A673 (cell line): ENCODE measurements at regions not wholly inside any gene's neighbourhood (a gene's known extent, or its start where the extent isn't known, plus 50 kb on each side); places are given as distances from the start of the nearest gene placed in this dataset.

Source experiments
- BruUV-seq: library from RNA; stranded (reverse); fragments of 400-500 nt; replicated peaks from 2 replicates; lab custom pipeline; 2021; lab: Mats Ljungman, UMichigan
- CTCF ChIA-PET: fragments of 300-600 bp; sonication (Branson Sonifier 250); formaldehyde crosslinking; loops from one replicate; lab custom pipeline; 2022; ENCODE audit warnings: antibody characterized with exemption; lab: Charles Lee
- POLR2A ChIA-PET: fragments of 300-600 bp; sonication (Branson Sonifier 250); formaldehyde crosslinking; loops from one replicate; lab custom pipeline; 2022; ENCODE audit warnings: antibody characterized with exemption; ENCODE audit not compliant: low non-redundant PET; lab: Charles Lee
- DNase-seq: peaks from one replicate; pipeline ENCODE4 v3.0.0-alpha.2; 2015; ENCODE audit warnings: low spot score
- H3K27ac ChIP-seq: fragments of 200-600 bp; sonication (generic); 2 replicates; pipeline ENCODE4 v1.5.1; 2016; ENCODE audit warnings: mixed run types, low read depth, mild to moderate bottlenecking, mixed read lengths, antibody characterized with exemption, low read length; ENCODE audit not compliant: poor library complexity, severe bottlenecking
- H3K27me3 ChIP-seq: fragments of 200-600 bp; sonication (generic); replicated peaks from 2 replicates; pipeline ENCODE4 v1.6.1; 2017; ENCODE audit warnings: mixed run types, low read depth, mild to moderate bottlenecking, mixed read lengths, antibody characterized with exemption, low read length; ENCODE audit not compliant: insufficient read depth, poor library complexity
- H3K36me3 ChIP-seq: fragments of 200-600 bp; sonication (generic); 2 replicates; pipeline ENCODE4 v1.6.1; 2016; ENCODE audit warnings: mixed run types, mild to moderate bottlenecking, mixed read lengths, antibody characterized with exemption, low read length; ENCODE audit not compliant: insufficient read depth, poor library complexity, severe bottlenecking
- H3K4me1 ChIP-seq: fragments of 200-600 bp; sonication (generic); 2 replicates; pipeline ENCODE4 v1.6.1; 2017; ENCODE audit warnings: mixed run types, mild to moderate bottlenecking, mixed read lengths, antibody characterized with exemption, low read length; ENCODE audit not compliant: insufficient read depth, poor library complexity, severe bottlenecking
- H3K4me3 ChIP-seq: fragments of 200-600 bp; sonication (generic); 2 replicates; pipeline ENCODE4 v1.5.1; 2016; ENCODE audit warnings: low read depth, mixed run types, mild to moderate bottlenecking, mixed read lengths, low read length; ENCODE audit not compliant: poor library complexity, severe bottlenecking
- H3K9me3 ChIP-seq: fragments of 200-600 bp; sonication (generic); 2 replicates; pipeline ENCODE4 v1.6.1; 2016; ENCODE audit warnings: mixed run types, low read depth, mild to moderate bottlenecking, mixed read lengths, antibody characterized with exemption, low read length; ENCODE audit not compliant: poor library complexity, severe bottlenecking
- EZH2 ChIP-seq: fragments of 200-600 bp; sonication (generic); IDR thresholded peaks from 2 replicates; pipeline ENCODE4 v1.6.1; 2017; ENCODE audit warnings: borderline replicate concordance, low read depth, mild to moderate bottlenecking, mixed read lengths, antibody characterized with exemption, low read length; ENCODE audit not compliant: poor library complexity, severe bottlenecking
- intact Hi-C: fragments of 100-400 bp; cut with micrococcal nuclease; formaldehyde crosslinking; loops from one replicate; pipeline ENCODE4 v1.10.0; 2022; ENCODE audit not compliant: unreplicated experiment
- TF ChIP-seq, protein P1 (sequence below): fragments of 300-800, 200-600 bp; sonication (generic); conservative IDR thresholded peaks from 2 replicates; pipeline ENCODE4 v1.5.1; 2017; ENCODE audit warnings: low read depth, mild to moderate bottlenecking, antibody characterized with exemption, low read length, moderate library complexity, mixed read lengths

DNA sequence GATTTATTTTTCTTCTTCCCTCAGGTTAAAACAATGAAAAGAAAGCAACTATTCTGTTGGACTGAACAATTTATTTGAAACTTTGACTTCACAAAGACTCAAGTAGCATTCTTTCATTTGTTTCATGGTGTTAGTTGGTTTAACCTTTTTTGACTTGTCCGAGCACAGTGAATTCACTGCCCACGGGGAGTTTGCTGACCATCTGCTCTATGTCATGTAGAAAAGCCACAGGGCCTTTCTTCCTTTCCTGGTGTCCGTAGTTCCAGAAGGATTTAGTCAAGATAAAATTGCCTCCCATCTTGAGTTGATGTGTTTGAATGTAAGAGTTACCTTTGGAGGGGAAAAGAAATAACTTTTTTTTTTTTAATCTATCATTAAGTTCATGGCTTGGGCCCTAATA, 55.1 kb upstream of the ZNF608 start:
- no peak for DNase-seq
- Histone ChIP-seq H3K4me1 (peaks cover 5% of the 10 kb centered on the region), H3K36me3 (no peaks in the 10 kb centered on the region), H3K27me3 (no peaks in the 10 kb centered on the region), H3K4me3 (no peak overlapping the region), H3K27ac (no peak overlapping the region), H3K9me3 (no peaks in the 10 kb centered on the region)
- intact Hi-C loops: no loop called here
- CTCF ChIA-PET: no interaction called here
- no peak for TF ChIP-seq EZH2
- TF ChIP-seq, protein P1, sequence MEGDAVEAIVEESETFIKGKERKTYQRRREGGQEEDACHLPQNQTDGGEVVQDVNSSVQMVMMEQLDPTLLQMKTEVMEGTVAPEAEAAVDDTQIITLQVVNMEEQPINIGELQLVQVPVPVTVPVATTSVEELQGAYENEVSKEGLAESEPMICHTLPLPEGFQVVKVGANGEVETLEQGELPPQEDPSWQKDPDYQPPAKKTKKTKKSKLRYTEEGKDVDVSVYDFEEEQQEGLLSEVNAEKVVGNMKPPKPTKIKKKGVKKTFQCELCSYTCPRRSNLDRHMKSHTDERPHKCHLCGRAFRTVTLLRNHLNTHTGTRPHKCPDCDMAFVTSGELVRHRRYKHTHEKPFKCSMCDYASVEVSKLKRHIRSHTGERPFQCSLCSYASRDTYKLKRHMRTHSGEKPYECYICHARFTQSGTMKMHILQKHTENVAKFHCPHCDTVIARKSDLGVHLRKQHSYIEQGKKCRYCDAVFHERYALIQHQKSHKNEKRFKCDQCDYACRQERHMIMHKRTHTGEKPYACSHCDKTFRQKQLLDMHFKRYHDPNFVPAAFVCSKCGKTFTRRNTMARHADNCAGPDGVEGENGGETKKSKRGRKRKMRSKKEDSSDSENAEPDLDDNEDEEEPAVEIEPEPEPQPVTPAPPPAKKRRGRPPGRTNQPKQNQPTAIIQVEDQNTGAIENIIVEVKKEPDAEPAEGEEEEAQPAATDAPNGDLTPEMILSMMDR: no peak
- no TSS peak for BruUV-seq
- POLR2A ChIA-PET: no interaction called here

DNA sequence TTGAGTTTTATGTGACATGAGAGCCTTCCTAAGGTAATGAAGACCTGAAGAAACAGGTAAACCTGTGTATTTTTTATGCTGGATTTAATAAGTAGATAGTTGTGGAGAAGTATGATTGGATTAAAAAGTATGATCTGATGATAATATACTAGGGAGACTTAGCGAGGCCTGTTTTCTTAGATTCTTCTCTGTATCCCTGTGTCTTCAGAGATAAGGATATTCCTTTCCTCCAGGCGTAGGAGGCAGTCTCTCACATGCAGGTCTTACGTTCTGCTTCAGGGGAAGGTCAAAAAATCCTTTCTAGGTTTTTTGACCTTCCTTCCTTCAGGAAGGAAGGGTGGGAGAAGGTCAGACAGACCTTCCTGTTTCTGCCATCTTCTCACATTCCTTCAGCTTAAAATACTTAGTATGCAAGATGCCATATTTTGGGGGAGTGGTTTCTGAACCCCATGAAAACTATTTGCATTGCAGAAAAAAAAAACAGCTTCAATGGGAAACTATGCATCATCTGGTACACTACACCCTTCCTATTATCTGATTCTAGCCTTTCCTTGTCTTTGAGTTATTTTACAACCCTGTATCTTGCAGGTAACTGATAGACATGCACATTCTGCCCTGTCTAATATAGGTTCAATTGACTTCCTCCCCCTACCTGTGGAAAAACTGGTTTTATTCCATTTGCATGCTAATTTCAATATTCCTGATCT, 57.3 kb upstream of the ZNF608 start:
- no TSS peak for BruUV-seq
- DNase-seq: no peak
- no peaks in the 10 kb centered on the region for H3K27me3 ChIP-seq
- peaks cover 8% of the 10 kb centered on the region for H3K4me1 ChIP-seq
- no peaks in the 10 kb centered on the region for H3K9me3 ChIP-seq
- no peak overlapping the region for H3K4me3 ChIP-seq
- intact Hi-C loops: no loop called here
- no peaks in the 10 kb centered on the region for H3K36me3 ChIP-seq
- H3K27ac ChIP-seq: no peak overlapping the region
- ChIA-PET CTCF (no interaction called here), POLR2A (no interaction called here)
- TF ChIP-seq, protein P1: no peak

DNA sequence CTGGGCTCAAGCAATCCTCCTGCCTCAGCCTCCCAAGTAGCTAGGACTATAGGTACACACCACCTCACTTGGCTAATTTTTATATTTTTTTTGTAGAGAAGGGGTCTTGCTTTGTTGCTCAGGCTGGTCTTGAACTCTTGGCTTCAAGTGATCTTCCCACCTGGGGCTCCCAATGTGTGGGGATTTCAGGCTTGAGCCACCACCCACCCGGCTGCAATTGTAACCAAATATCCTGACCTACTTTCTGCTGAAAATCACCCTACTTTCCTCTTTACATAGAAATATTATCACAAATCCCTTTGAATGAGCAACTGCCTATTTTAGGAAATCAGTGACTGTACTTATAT, 59.6 kb upstream of the ZNF608 start:
- no peak for DNase-seq
- POLR2A ChIA-PET: no interaction called here
- CTCF ChIA-PET: no interaction called here
- no peak overlapping the region for H3K27ac ChIP-seq
- no peaks in the 10 kb centered on the region for H3K36me3 ChIP-seq
- H3K27me3 ChIP-seq: no peaks in the 10 kb centered on the region
- TF ChIP-seq, protein P1: no peak
- no peak for TF ChIP-seq EZH2
- intact Hi-C loops: no loop called here
- no TSS peak for BruUV-seq
- no peaks in the 10 kb centered on the region for H3K9me3 ChIP-seq
- no peak overlapping the region for H3K4me3 ChIP-seq
- peaks cover 8% of the 10 kb centered on the region for H3K4me1 ChIP-seq
